Erythroblast (primary cell): ENCODE measurements at regions not wholly inside any gene's neighbourhood (a gene's known extent, or its start where the extent isn't known, plus 50 kb on each side); places are given as distances from the start of the nearest gene placed in this dataset.

Experiments
- GATA1 ChIP-seq: IDR thresholded peaks from 2 replicates; pipeline ENCODE4 v1.6.1; 2011; ENCODE audit warnings: low read depth, mild to moderate bottlenecking, control low read depth, low read length, moderate library complexity
- POLR2A ChIP-seq: IDR thresholded peaks from 2 replicates; pipeline ENCODE4 v1.6.1; 2011; ENCODE audit warnings: mild to moderate bottlenecking, low read length

GRCh38 chr11:42301777-42302176 lies 842.3 kb upstream of the LRRC4C start:
- no peak for TF ChIP-seq POLR2A
- TF ChIP-seq GATA1, result no peak
